Adrenal gland (tissue), 5 donors: ENCODE measurements at regions not wholly inside any gene's neighbourhood (a gene's known extent, or its start where the extent isn't known, plus 50 kb on each side); places are given as distances from the start of the nearest gene placed in this dataset.
"Not testable (repeated sequence)": the region's sequence is repeated elsewhere in the genome, so short reads cannot be mapped to it uniquely, and the experiment has no call there.

Source experiments
- CTCF ChIP-seq, 6 experiments: fragments of 450-650 bp in 4 of 6; fragments of 200-600 bp in 2 of 6; sonication (generic) in 1 of 6; IDR thresholded peaks; 1 replicate in 5 of 6; 2 replicates in 1 of 6; pipeline versions ENCODE4 v1.5.1 to v1.8.0; 2016 to 2021; ENCODE audit warnings: antibody characterized with exemption in 6 of 6, mild to moderate bottlenecking in 2 of 6, moderate library complexity in 1 of 6
- POLR2A ChIP-seq, 2 donors: fragments of 450-650 bp; IDR thresholded peaks; one replicate each; pipeline ENCODE4 v1.6.1; 2017; ENCODE audit warnings: antibody characterized with exemption in 2 of 2, mild to moderate bottlenecking in 2 of 2, moderate library complexity in 1 of 2
- donor health status: DM: no; HTN: no; CAD: no.

- not testable (repeated sequence) for TF ChIP-seq CTCF, POLR2A (IDR thresholded peaks at IDR 0.05)
Measured at GRCh38 chr7:155397758-155398714, 59.9 kb upstream of the EN2 start.
